Heart left ventricle (tissue), 16 donors: ENCODE measurements at regions not wholly inside any gene's neighbourhood (a gene's known extent, or its start where the extent isn't known, plus 50 kb on each side); places are given as distances from the start of the nearest gene placed in this dataset.

Experiments
- ATAC-seq, 4 donors: fragments of 200-7000 bp; cut with Tn5 transposase; one replicate each; pipeline ENCODE4 v1.9.1; 2020 to 2022; ENCODE audit warnings: moderate library complexity in 4 of 4, mild to moderate bottlenecking in 3 of 4, moderate number of reproducible peaks in 1 of 4
- DNase-seq, 5 donors: peaks; one replicate each; pipeline ENCODE4 v3.0.0-alpha.2; 2020
- H3K27ac ChIP-seq, 12 donors: fragments of 200-600 bp; sonication (generic) in 4 of 12; one replicate each; pipeline versions ENCODE4 v1.5.0 to v1.8.0; 2016 to 2022; ENCODE audit warnings: mild to moderate bottlenecking in 2 of 12
- H3K27me3 ChIP-seq, 9 donors: fragments of 200-600 bp; sonication (generic) in 2 of 9; one replicate each; pipeline versions ENCODE4 v1.5.1 to v1.8.0; 2016 to 2022; ENCODE audit warnings: mild to moderate bottlenecking in 3 of 9
- H3K36me3 ChIP-seq, 9 donors: fragments of 200-600 bp; sonication (generic) in 2 of 9; one replicate each; pipeline versions ENCODE4 v1.5.0 to v1.8.0; 2018 to 2022; ENCODE audit warnings: mild to moderate bottlenecking in 2 of 9
- H3K4me1 ChIP-seq, 12 donors: fragments of 200-600 bp; sonication (generic) in 4 of 12; one replicate each; pipeline versions ENCODE4 v1.5.0 to v1.8.0; 2016 to 2022; ENCODE audit warnings: mild to moderate bottlenecking in 3 of 12
- H3K4me3 ChIP-seq, 12 donors: fragments of 200-600 bp; sonication (generic) in 4 of 12; one replicate each; pipeline versions ENCODE4 v1.5.0 to v1.8.0; 2017 to 2022; ENCODE audit warnings: mild to moderate bottlenecking in 9 of 12, moderate library complexity in 4 of 12
- H3K9me3 ChIP-seq, 12 donors: fragments of 200-600 bp; sonication (generic) in 4 of 12; one replicate each; pipeline versions ENCODE4 v1.5.0 to v1.8.0; 2016 to 2022; ENCODE audit warnings: mild to moderate bottlenecking in 1 of 12
- POLR2A ChIP-seq, 2 donors: fragments of 450-650 bp; IDR thresholded peaks; one replicate each; pipeline ENCODE4 v1.6.1; 2017; ENCODE audit warnings: antibody characterized with exemption in 2 of 2, mild to moderate bottlenecking in 2 of 2, moderate library complexity in 2 of 2
- WGBS, 4 donors: extraction: QIAGEN DNeasy Blood & Tissue Kit in 2 of 4; methylation state at CpG; one replicate each; pipeline versions ENCODE4 v1.1.5 to v1.1.7; 2013 to 2018; 5-methylcytosine and 5-hydroxymethylcytosine counted together
- intact Hi-C, 10 donors: fragments of 100-400 bp; cut with DNase I; formaldehyde crosslinking; loops; one replicate each; pipeline versions ENCODE4 v1.11.1 to v1.14.2; 2022
- TF ChIP-seq, protein P1 (sequence below), 12 donors: fragments of 200-600 bp; sonication (generic) in 4 of 12; IDR thresholded peaks; one replicate each; pipeline versions ENCODE4 v1.5.0 to v1.8.0; 2018 to 2022; ENCODE audit warnings: antibody characterized with exemption in 12 of 12, mild to moderate bottlenecking in 5 of 12
- donor health status: ischemic (EF 13 %, LVEDD 7.1; RV severe dilation, severe dysfunction).
- donor health status: healthy with polysubstance abuse.
- donor health status: DM: no; HTN: yes; CAD: no.
- donor health status: DM: no; HTN: no; CAD: no.
- donor health status: ischemic (EF 25% LVEDD 6.9; RV normal size, moderate dysfunction).
- donor health status: ischemic (EF 25% LVEDD 5.7; RV mildly dilated, moderate dysfunction).
- donor health status: healthy.
- donor health status: DM: yes; HTN: yes; CAD: no.
- donor health status: ischemic (EF 35%, LVEDD 5.7; RV mildly dilated, moderate dysfunction).
- donor health status: nonischemic (EF 11% LVEDD 7.7; RV severe dilation, severe dysfunction).
- donor health status: DM: yes; HTN: yes; CAD: no.
- donor health status: PGD.
- donor health status: ischemic (EF 29% LVEDD 5.4; RV normal size, mild dysfunction).
- donor health status: nonischemic (EF 23%, LVEDD 6.1; RV moderate dilation, normal function).

DNA sequence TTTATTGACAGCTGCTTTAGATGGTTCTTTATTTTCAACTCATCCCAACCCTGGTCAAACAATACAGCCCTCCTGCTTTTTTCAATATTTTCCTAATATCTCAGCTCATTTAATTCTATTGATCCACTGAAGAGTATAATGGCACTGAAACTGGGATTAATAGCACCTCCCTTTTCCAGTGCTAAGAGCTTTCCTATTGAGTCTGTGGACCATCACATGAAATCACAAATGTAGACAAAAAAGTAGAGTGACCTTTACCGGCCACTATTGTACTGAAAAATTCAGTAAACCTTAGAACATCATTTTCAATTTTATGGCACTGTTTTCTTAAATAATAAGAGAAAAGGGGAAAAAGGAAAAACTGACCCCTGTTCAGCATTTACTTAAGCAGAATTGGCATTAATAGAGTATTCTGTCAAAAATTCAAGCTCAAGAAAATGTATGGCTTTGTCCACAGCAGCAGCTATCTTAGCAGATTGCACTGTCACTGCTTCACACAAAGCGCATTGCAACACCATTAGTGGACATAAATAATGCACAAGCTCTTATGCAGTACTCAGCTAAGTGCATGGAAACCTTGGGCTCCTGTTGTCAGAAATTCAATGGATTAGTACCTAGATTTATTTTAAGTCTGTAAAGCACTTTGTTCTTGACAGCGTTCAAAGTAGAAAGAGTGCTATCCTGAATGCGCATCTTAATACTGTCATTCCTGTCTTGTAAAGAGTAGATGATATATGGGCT lies 851.0 kb upstream of the KLHL1 start:
- no peaks in the 10 kb centered on the region for H3K9me3 ChIP-seq
- TF ChIP-seq, protein P1, sequence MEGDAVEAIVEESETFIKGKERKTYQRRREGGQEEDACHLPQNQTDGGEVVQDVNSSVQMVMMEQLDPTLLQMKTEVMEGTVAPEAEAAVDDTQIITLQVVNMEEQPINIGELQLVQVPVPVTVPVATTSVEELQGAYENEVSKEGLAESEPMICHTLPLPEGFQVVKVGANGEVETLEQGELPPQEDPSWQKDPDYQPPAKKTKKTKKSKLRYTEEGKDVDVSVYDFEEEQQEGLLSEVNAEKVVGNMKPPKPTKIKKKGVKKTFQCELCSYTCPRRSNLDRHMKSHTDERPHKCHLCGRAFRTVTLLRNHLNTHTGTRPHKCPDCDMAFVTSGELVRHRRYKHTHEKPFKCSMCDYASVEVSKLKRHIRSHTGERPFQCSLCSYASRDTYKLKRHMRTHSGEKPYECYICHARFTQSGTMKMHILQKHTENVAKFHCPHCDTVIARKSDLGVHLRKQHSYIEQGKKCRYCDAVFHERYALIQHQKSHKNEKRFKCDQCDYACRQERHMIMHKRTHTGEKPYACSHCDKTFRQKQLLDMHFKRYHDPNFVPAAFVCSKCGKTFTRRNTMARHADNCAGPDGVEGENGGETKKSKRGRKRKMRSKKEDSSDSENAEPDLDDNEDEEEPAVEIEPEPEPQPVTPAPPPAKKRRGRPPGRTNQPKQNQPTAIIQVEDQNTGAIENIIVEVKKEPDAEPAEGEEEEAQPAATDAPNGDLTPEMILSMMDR (IDR thresholded peaks at IDR 0.05): no peak
- TF ChIP-seq POLR2A (IDR thresholded peaks at IDR 0.05): no peak
- H3K27ac ChIP-seq: no peak overlapping the region
- H3K27me3 ChIP-seq: no peaks in the 10 kb centered on the region
- DNase-seq (no peak), ATAC-seq (no peak)
- intact Hi-C loops: loop anchor here in 2 of 10 donors (5.0 to 10.0 kb wide), 2 partner anchors 923 to 926 kb away; no protein-coding TSS in a partner anchor
- no peaks in the 10 kb centered on the region for H3K36me3 ChIP-seq
- 88 to 92% (median 91%) methylated on average over 4 of the region's 4 CpGs for WGBS, 4 donors
- H3K4me1 ChIP-seq: no peaks in the 10 kb centered on the region
- no peak overlapping the region for H3K4me3 ChIP-seq

DNA sequence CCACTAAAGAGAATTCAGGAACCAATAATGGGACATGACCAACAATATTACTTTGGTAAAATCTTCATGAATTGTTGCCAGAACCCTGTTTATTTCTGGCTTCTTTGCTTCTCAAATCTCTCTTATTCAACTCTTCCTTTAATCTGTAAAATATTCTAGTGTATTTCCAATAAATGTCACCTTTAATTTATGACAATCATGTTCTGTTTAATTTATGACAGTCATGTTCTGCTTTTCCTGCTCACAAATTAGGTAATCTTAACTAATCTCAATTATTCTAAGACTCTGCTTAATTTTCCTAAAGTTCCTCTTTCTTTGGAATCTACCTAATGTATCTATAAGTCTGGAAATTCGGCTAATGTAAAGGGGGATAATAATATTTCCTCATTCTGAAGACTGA lies 847.6 kb upstream of the KLHL1 start:
- Histone ChIP-seq H3K27me3 (no peaks in the 10 kb centered on the region), H3K36me3 (no peaks in the 10 kb centered on the region), H3K4me1 (no peaks in the 10 kb centered on the region), H3K9me3 (no peaks in the 10 kb centered on the region), H3K27ac (no peak overlapping the region), H3K4me3 (no peak overlapping the region)
- ATAC-seq (no peak), DNase-seq (no peak)
- intact Hi-C loops: loop anchor here in 2 of 10 donors (5.0 to 10.0 kb wide), 2 partner anchors 926 to 929 kb away; no protein-coding TSS in a partner anchor
- TF ChIP-seq, protein P1 (IDR thresholded peaks at IDR 0.05): no peak
- TF ChIP-seq POLR2A (IDR thresholded peaks at IDR 0.05): no peak
- WGBS, 4 donors: 75 to 83% (median 79%) methylated on average over 1 of the region's 1 CpG

DNA sequence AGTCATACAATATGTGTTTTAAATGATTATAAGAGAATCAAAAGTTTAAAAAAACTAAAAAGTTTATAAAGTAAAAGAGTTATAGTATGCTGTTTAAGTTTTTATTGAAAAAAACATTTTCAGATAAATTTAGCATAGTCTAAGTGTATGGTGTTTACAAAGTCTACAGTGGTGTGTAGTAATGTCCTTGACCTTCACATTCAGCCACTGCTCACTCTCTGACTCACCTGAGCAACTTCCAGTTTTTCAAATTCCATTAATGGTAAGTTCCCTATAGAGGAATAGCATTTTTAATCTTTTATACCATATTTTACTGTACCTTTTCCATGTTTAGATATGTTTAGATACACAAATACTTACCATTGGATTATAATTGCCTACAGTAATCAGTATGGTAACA lies 842.4 kb upstream of the KLHL1 start:
- ATAC-seq (no peak), DNase-seq (no peak)
- Histone ChIP-seq H3K4me1 (no peaks in the 10 kb centered on the region), H3K4me3 (no peak overlapping the region), H3K27ac (no peak overlapping the region), H3K27me3 (no peaks in the 10 kb centered on the region), H3K9me3 (no peaks in the 10 kb centered on the region), H3K36me3 (no peaks in the 10 kb centered on the region)
- intact Hi-C loops: loop anchor here in 1 of 10 donors (10.0 kb wide), 1 partner anchor 934 kb away; no protein-coding TSS in a partner anchor
- no peak for TF ChIP-seq POLR2A (IDR thresholded peaks at IDR 0.05)
- TF ChIP-seq, protein P1 (IDR thresholded peaks at IDR 0.05): no peak

DNA sequence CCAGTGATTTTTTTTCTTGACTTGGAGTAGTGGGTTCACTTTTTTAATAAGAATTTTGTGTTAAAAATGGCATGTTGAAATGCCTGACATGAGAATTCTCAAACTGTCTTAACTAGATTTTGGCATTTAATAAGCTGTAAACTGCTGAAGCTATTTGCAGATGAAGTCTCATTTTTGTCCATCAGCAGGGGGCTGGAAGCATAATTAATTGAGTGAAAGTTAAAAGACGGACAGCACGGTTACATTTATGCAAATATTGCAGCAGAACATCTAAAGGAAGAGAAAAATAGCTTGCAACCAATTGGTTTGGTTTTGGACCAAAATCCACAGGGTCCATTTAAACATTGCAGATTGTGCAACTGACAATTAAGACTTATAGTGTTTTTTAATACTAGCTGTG lies 837.3 kb upstream of the KLHL1 start:
- no peak for DNase-seq
- no peak for ATAC-seq
- 83 to 90% (median 85%) methylated on average over 2 of the region's 2 CpGs for WGBS, 4 donors

More for the DNA sequence above, 837.3 kb upstream of the KLHL1 start:
- no peaks in the 10 kb centered on the region for H3K36me3 ChIP-seq
- intact Hi-C loops: no loop called here
- no peak overlapping the region for H3K4me3 ChIP-seq
- no peaks in the 10 kb centered on the region for H3K9me3 ChIP-seq
- H3K27ac ChIP-seq: no peak overlapping the region
- no peaks in the 10 kb centered on the region for H3K4me1 ChIP-seq
- TF ChIP-seq, protein P1 (IDR thresholded peaks at IDR 0.05): no peak
- TF ChIP-seq POLR2A (IDR thresholded peaks at IDR 0.05): no peak
- no peaks in the 10 kb centered on the region for H3K27me3 ChIP-seq
